IMR-90 (cell line): ENCODE measurements at regions not wholly inside any gene's neighbourhood (a gene's known extent, or its start where the extent isn't known, plus 50 kb on each side); places are given as distances from the start of the nearest gene placed in this dataset.

Source experiments
- ATAC-seq: fragments of 200-7000 bp; cut with Tn5 transposase; 2 replicates; pipeline ENCODE4 v1.9.1; 2020; ENCODE audit warnings: low read depth, mild to moderate bottlenecking, moderate library complexity
- BruUV-seq: library from RNA; stranded (reverse); fragments of 400-500 nt; replicated peaks from 2 replicates; lab custom pipeline; 2021; lab: Mats Ljungman, UMichigan
- CTCF ChIA-PET: fragments of 300-600 bp; formaldehyde crosslinking; extraction: SDS; loops from one replicate; lab custom pipeline; 2021; ENCODE audit warnings: antibody characterized with exemption; lab: Yijun Ruan, JAX
- POLR2A ChIA-PET: fragments of 300-600 bp; sonication (Branson Sonifier 250); formaldehyde crosslinking; loops from one replicate; lab custom pipeline; 2022; ENCODE audit warnings: antibody characterized with exemption; ENCODE audit not compliant: unreplicated experiment; lab: Charles Lee
- DNase-seq: peaks from one replicate; pipeline ENCODE4 v3.0.0; 2013
- H2AFZ ChIP-seq: replicated peaks from 2 replicates; pipeline ENCODE3; 2013; ENCODE audit warnings: low read length, mild to moderate bottlenecking; ENCODE audit not compliant: poor library complexity
- H2AK5ac ChIP-seq: 2 replicates; pipeline ENCODE4 v1.6.1; 2013; ENCODE audit warnings: low read depth, low read length, inconsistent platforms
- H2AK9ac ChIP-seq: replicated peaks from 2 replicates; pipeline ENCODE3; 2013; ENCODE audit warnings: mild to moderate bottlenecking, low read depth, low read length, moderate library complexity; ENCODE audit not compliant: poor library complexity
- H2BK120ac ChIP-seq: 2 replicates; pipeline ENCODE4 v1.6.1; 2013; ENCODE audit warnings: low read depth, low read length, inconsistent platforms
- H2BK15ac ChIP-seq: 3 replicates; pipeline ENCODE4 v1.6.1; 2013; ENCODE audit warnings: low read depth, low read length, inconsistent platforms
- H2BK20ac ChIP-seq: 2 replicates; pipeline ENCODE4 v1.6.1; 2013; ENCODE audit warnings: low read depth, mild to moderate bottlenecking, inconsistent platforms, low read length, moderate library complexity
- H2BK5ac ChIP-seq: 2 replicates; pipeline ENCODE4 v1.6.1; 2013; ENCODE audit warnings: mild to moderate bottlenecking, low read depth, low read length, inconsistent platforms; ENCODE audit not compliant: poor library complexity, severe bottlenecking
- H3K14ac ChIP-seq: replicated peaks from 2 replicates; pipeline ENCODE4 v1.6.1; 2013; ENCODE audit warnings: low read depth, low read length, inconsistent platforms
- H3K18ac ChIP-seq: 2 replicates; pipeline ENCODE4 v1.6.1; 2013; ENCODE audit warnings: low read depth, low read length, control low read depth
- H3K23ac ChIP-seq: 2 replicates; pipeline ENCODE4 v1.6.1; 2013; ENCODE audit warnings: low read depth, low read length, inconsistent platforms
- H3K27ac ChIP-seq: 2 replicates; pipeline ENCODE4 v1.5.1; 2013; ENCODE audit warnings: mild to moderate bottlenecking, control low read depth, low read length; ENCODE audit not compliant: insufficient read depth
- H3K27me3 ChIP-seq: 2 replicates; pipeline ENCODE4 v1.6.1; 2013; ENCODE audit warnings: low read length; ENCODE audit not compliant: control insufficient read depth, insufficient read depth
- H3K36me3 ChIP-seq: 2 replicates; pipeline ENCODE4 v1.6.1; 2013; ENCODE audit warnings: low read length, mixed read lengths; ENCODE audit not compliant: control insufficient read depth, insufficient read depth
- H3K4ac ChIP-seq: 2 replicates; pipeline ENCODE4 v1.6.1; 2013; ENCODE audit warnings: low read depth, low read length, inconsistent platforms
- H3K4me1 ChIP-seq: 2 replicates; pipeline ENCODE4 v1.6.1; 2013; ENCODE audit warnings: low read length, mixed read lengths; ENCODE audit not compliant: control insufficient read depth, insufficient read depth
- H3K4me2 ChIP-seq: 2 replicates; pipeline ENCODE4 v1.6.1; 2013; ENCODE audit warnings: low read depth, mild to moderate bottlenecking, control low read depth, low read length, moderate library complexity
- H3K4me3 ChIP-seq: 2 replicates; pipeline ENCODE4 v1.5.1; 2013; ENCODE audit warnings: low read depth, mild to moderate bottlenecking, control low read depth, low read length, moderate library complexity; ENCODE audit not compliant: insufficient read depth
- H3K56ac ChIP-seq: 2 replicates; pipeline ENCODE4 v1.6.1; 2013; ENCODE audit warnings: low read length, inconsistent platforms; ENCODE audit not compliant: insufficient read depth; ENCODE audit errors: extremely low read depth
- H3K79me1 ChIP-seq, 2 experiments: 2 replicates each; pipeline ENCODE4 v1.6.1; 2013; ENCODE audit warnings: low read length in 2 of 2, inconsistent platforms in 1 of 2, low read depth in 1 of 2
- H3K9ac ChIP-seq: 2 replicates; pipeline ENCODE4 v1.6.1; 2013; ENCODE audit warnings: low read depth, low read length, control low read depth
- H3K9me1 ChIP-seq: 2 replicates; pipeline ENCODE4 v1.6.1; 2013; ENCODE audit warnings: low read length, inconsistent platforms; ENCODE audit not compliant: insufficient read depth
- H3K9me3 ChIP-seq: 2 replicates; pipeline ENCODE4 v1.6.1; 2013; ENCODE audit warnings: low read length; ENCODE audit not compliant: control insufficient read depth, insufficient read depth
- H4K20me1 ChIP-seq: 2 replicates; pipeline ENCODE4 v1.6.1; 2013; ENCODE audit warnings: low read length, inconsistent platforms; ENCODE audit not compliant: insufficient read depth
- H4K5ac ChIP-seq: 2 replicates; pipeline ENCODE4 v1.6.1; 2013; ENCODE audit warnings: mild to moderate bottlenecking, low read depth, low read length, control low read depth
- H4K8ac ChIP-seq, 2 experiments: 2 replicates each; pipeline ENCODE4 v1.6.1; 2013; ENCODE audit warnings: low read depth in 2 of 2, low read length in 2 of 2, control low read depth in 1 of 2, inconsistent platforms in 1 of 2
- H4K91ac ChIP-seq: 2 replicates; pipeline ENCODE4 v1.6.1; 2013; ENCODE audit warnings: low read depth, low read length, inconsistent platforms; ENCODE audit not compliant: insufficient read depth
- BHLHE40 ChIP-seq: fragments of 150-350 bp; IDR thresholded peaks from 2 replicates; pipeline ENCODE4 v1.6.1; 2016; ENCODE audit warnings: mild to moderate bottlenecking, low read depth, low read length
- CEBPB ChIP-seq: IDR thresholded peaks from 2 replicates; pipeline ENCODE4 v1.6.1; 2012; ENCODE audit warnings: low read depth, low read length, improper control_type of control experiment
- CHD1 ChIP-seq: IDR thresholded peaks from 2 replicates; pipeline ENCODE4 v1.6.1; 2012; ENCODE audit warnings: low read depth, low read length, improper control_type of control experiment
- CTCF ChIP-seq: conservative IDR thresholded peaks from 2 replicates; pipeline ENCODE4 v1.5.1; 2012; ENCODE audit warnings: mild to moderate bottlenecking, low read depth, low read length, improper control_type of control experiment
- ELK1 ChIP-seq: fragments of 150-350 bp; IDR thresholded peaks from 2 replicates; pipeline ENCODE4 v1.6.1; 2016; ENCODE audit warnings: low read depth, mild to moderate bottlenecking, low read length, moderate library complexity, borderline replicate concordance
- FOS ChIP-seq: fragments of 150-350 bp; IDR thresholded peaks from 2 replicates; pipeline ENCODE4 v1.6.1; 2016; ENCODE audit warnings: low read depth, low read length
- MAFK ChIP-seq: IDR thresholded peaks from 2 replicates; pipeline ENCODE4 v1.6.1; 2012; ENCODE audit warnings: low read depth, low read length, improper control_type of control experiment
- MAZ ChIP-seq: IDR thresholded peaks from 2 replicates; pipeline ENCODE4 v1.6.1; 2012; ENCODE audit warnings: low read depth, mild to moderate bottlenecking, low read length, improper control_type of control experiment, moderate library complexity, borderline replicate concordance
- MXI1 ChIP-seq: IDR thresholded peaks from 2 replicates; pipeline ENCODE4 v1.6.1; 2012; ENCODE audit warnings: low read depth, mild to moderate bottlenecking, low read length, moderate library complexity, borderline replicate concordance
- NFE2L2 ChIP-seq: fragments of 150-350 bp; IDR thresholded peaks from 2 replicates; pipeline ENCODE4 v1.6.1; 2016; ENCODE audit warnings: low read depth, mild to moderate bottlenecking, low read length
- POLR2A ChIP-seq: IDR thresholded peaks from 2 replicates; pipeline ENCODE4 v1.6.1; 2012; ENCODE audit warnings: mild to moderate bottlenecking, low read depth, low read length
- RAD21 ChIP-seq: IDR thresholded peaks from 2 replicates; pipeline ENCODE4 v1.6.1; 2012; ENCODE audit warnings: low read length, improper control_type of control experiment
- RCOR1 ChIP-seq: IDR thresholded peaks from 2 replicates; pipeline ENCODE4 v1.6.1; 2012; ENCODE audit warnings: mild to moderate bottlenecking, low read length, improper control_type of control experiment; ENCODE audit not compliant: insufficient replicate concordance
- RFX5 ChIP-seq: IDR thresholded peaks from 2 replicates; pipeline ENCODE4 v1.8.0; 2012; ENCODE audit warnings: low read depth, mild to moderate bottlenecking, low read length, moderate library complexity
- SMC3 ChIP-seq: fragments of 150-350 bp; IDR thresholded peaks from 2 replicates; pipeline ENCODE4 v1.6.1; 2016; ENCODE audit warnings: low read depth, mild to moderate bottlenecking, antibody characterized with exemption, low read length, moderate library complexity
- USF2 ChIP-seq: fragments of 150-350 bp; IDR thresholded peaks from 2 replicates; pipeline ENCODE4 v1.6.1; 2017; ENCODE audit warnings: mild to moderate bottlenecking, antibody characterized with exemption, low read length, low read depth
- WGBS, 2 experiments: methylation state at CpG; one replicate each; pipeline versions ENCODE4 v1.1.5 to v1.1.7; 2013; ENCODE audit warnings: missing lambda C conversion rate in 2 of 2; ENCODE audit not compliant: insufficient read length in 1 of 2; ENCODE audit errors: extremely low coverage in 2 of 2; 5-methylcytosine and 5-hydroxymethylcytosine counted together
- dilution Hi-C: fragments of 300-500 bp; cut with HindIII; formaldehyde crosslinking; loops from one replicate; pipeline ENCODE4 v1.14.3; 2018; ENCODE audit warnings: low sequenced_read_pairs; ENCODE audit not compliant: unreplicated experiment
- in situ Hi-C: fragments of 300-500 bp; cut with MboI; formaldehyde crosslinking; loops from 3 replicates; pipeline ENCODE4 v1.14.3; 2019; ENCODE audit warnings: low sequenced_read_pairs, inconsistent platforms, mixed read lengths
- intact Hi-C: fragments of 100-400 bp; cut with micrococcal nuclease; formaldehyde crosslinking; loops from 2 replicates; pipeline ENCODE4 v1.10.0; 2022

GRCh38 chr3:82293435-82293834 is 532.0 kb upstream of the GBE1 start:
- WGBS, 2 experiments = no CpG with 5 or more reads among the region's 1 CpG
- Histone ChIP-seq H2AK9ac (no peak overlapping the region), H3K23ac (no peak overlapping the region), H2BK15ac (no peak overlapping the region), H4K91ac (no peak overlapping the region), H3K18ac (no peak overlapping the region), H2BK120ac (no peak overlapping the region), H3K9ac (no peak overlapping the region), H3K36me3 (no peaks in the 10 kb centered on the region), H4K5ac (no peak overlapping the region), H3K9me1 (no peaks in the 10 kb centered on the region), H2AK5ac (no peak overlapping the region), H3K9me3 (peaks cover 2% of the 10 kb centered on the region; the same call in 1 of the 2 replicates), H2AFZ (no peak overlapping the region), H3K27me3 (no peaks in the 10 kb centered on the region), H3K4me3 (no peak overlapping the region), H3K4me1 (no peaks in the 10 kb centered on the region), H2BK5ac (no peak overlapping the region), H2BK20ac (no peak overlapping the region), H3K14ac (no peak overlapping the region), H3K27ac (no peak overlapping the region), H4K8ac (no peak overlapping the region), H3K4me2 (no peak overlapping the region), H3K79me1 (no peaks in the 10 kb centered on the region), H4K20me1 (no peaks in the 10 kb centered on the region), H3K4ac (no peak overlapping the region), H3K56ac (no peak overlapping the region)
- in situ Hi-C loops = no loop called here
- intact Hi-C loops = no loop called here
- dilution Hi-C loops = no loop called here
- BruUV-seq = no TSS peak
- ChIA-PET CTCF (no interaction called here), POLR2A (no interaction called here)
- no peak for DNase-seq
- TF ChIP-seq RCOR1 = no peak
- no peak for TF ChIP-seq RAD21
- TF ChIP-seq BHLHE40 = no peak
- TF ChIP-seq FOS = no peak
- TF ChIP-seq MAFK = no peak
- no peak for TF ChIP-seq ELK1
- no peak for TF ChIP-seq SMC3
- no peak for TF ChIP-seq NFE2L2
- TF ChIP-seq MXI1 = no peak
- TF ChIP-seq CEBPB = no peak
- TF ChIP-seq MAZ = no peak
- TF ChIP-seq CTCF = no peak
- TF ChIP-seq USF2 = no peak
- no peak for TF ChIP-seq CHD1
- no peak for TF ChIP-seq POLR2A
- no peak for TF ChIP-seq RFX5
- no peak for ATAC-seq
